HG02973 (cell line): ENCODE measurements at regions not wholly inside any gene's neighbourhood (a gene's known extent, or its start where the extent isn't known, plus 50 kb on each side); places are given as distances from the start of the nearest gene placed in this dataset.
"Not testable (repeated sequence)": the region's sequence is repeated elsewhere in the genome, so short reads cannot be mapped to it uniquely, and the experiment has no call there.

Source experiments
- ATAC-seq: cut with Tn5 transposase; IDR thresholded peaks from one replicate; pipeline ENCODE4 v1.9.1; 2021; ENCODE audit warnings: moderate library complexity; ENCODE audit not compliant: unreplicated experiment

GRCh38 chr3:66629150-66629981 lies 128.5 kb upstream of the LRIG1 start:
- ATAC-seq = no peak

- no peak for ATAC-seq
These were observed 129.2 kb upstream of the LRIG1 start for GRCh38 chr3:66629982-66630368.

GRCh38 chr3:66633402-66634381 lies 132.9 kb upstream of the LRIG1 start:
- no peak for ATAC-seq

GRCh38 chr3:66638717-66639116 lies 137.9 kb upstream of the LRIG1 start:
- no peak for ATAC-seq

- no peak for ATAC-seq
These were observed 139.1 kb upstream of the LRIG1 start for GRCh38 chr3:66639809-66640356.

- ATAC-seq = no peak
These were observed 141.2 kb upstream of the LRIG1 start for GRCh38 chr3:66642019-66642418.

GRCh38 chr3:66642484-66642883 lies 141.7 kb upstream of the LRIG1 start:
- no peak for ATAC-seq

GRCh38 chr3:66644549-66644948 lies 143.7 kb upstream of the LRIG1 start:
- ATAC-seq = no peak

- ATAC-seq = no peak
These were observed 148.2 kb upstream of the LRIG1 start for GRCh38 chr3:66648975-66649374.

GRCh38 chr3:66651520-66651919 lies 150.7 kb upstream of the LRIG1 start:
- ATAC-seq = not testable (repeated sequence)

GRCh38 chr3:66652100-66652499 lies 151.3 kb upstream of the LRIG1 start:
- ATAC-seq = not testable (repeated sequence)

- ATAC-seq = no peak
These were observed 154.2 kb upstream of the LRIG1 start for GRCh38 chr3:66655044-66655443.

- ATAC-seq = no peak
These were observed 154.8 kb upstream of the LRIG1 start for GRCh38 chr3:66655671-66656070.

GRCh38 chr3:66656609-66657008 lies 155.8 kb upstream of the LRIG1 start:
- ATAC-seq = no peak

GRCh38 chr3:66659056-66659455 lies 158.2 kb upstream of the LRIG1 start:
- ATAC-seq = no peak

GRCh38 chr3:66661628-66662027 lies 160.8 kb upstream of the LRIG1 start:
- ATAC-seq = no peak

GRCh38 chr3:66662894-66663293 lies 162.1 kb upstream of the LRIG1 start:
- no peak for ATAC-seq

- no peak for ATAC-seq
These were observed 164.3 kb upstream of the LRIG1 start for GRCh38 chr3:66665021-66665695.

GRCh38 chr3:66666362-66666761 lies 165.5 kb upstream of the LRIG1 start:
- no peak for ATAC-seq

- ATAC-seq = no peak
These were observed 166.4 kb upstream of the LRIG1 start for GRCh38 chr3:66667263-66667662.

GRCh38 chr3:66671291-66671690 lies 170.5 kb upstream of the LRIG1 start:
- ATAC-seq = no peak
